IMR-90 (cell line): ENCODE measurements at regions not wholly inside any gene's neighbourhood (a gene's known extent, or its start where the extent isn't known, plus 50 kb on each side); places are given as distances from the start of the nearest gene placed in this dataset.
"Not testable (repeated sequence)": the region's sequence is repeated elsewhere in the genome, so short reads cannot be mapped to it uniquely, and the experiment has no call there.

Experiments used
- ATAC-seq: fragments of 200-7000 bp; cut with Tn5 transposase; 2 replicates; pipeline ENCODE4 v1.9.1; 2020; ENCODE audit warnings: low read depth, mild to moderate bottlenecking, moderate library complexity
- BruUV-seq: library from RNA; stranded (reverse); fragments of 400-500 nt; replicated peaks from 2 replicates; lab custom pipeline; 2021; lab: Mats Ljungman, UMichigan
- CTCF ChIA-PET: fragments of 300-600 bp; formaldehyde crosslinking; extraction: SDS; loops from one replicate; lab custom pipeline; 2021; ENCODE audit warnings: antibody characterized with exemption; lab: Yijun Ruan, JAX
- POLR2A ChIA-PET: fragments of 300-600 bp; sonication (Branson Sonifier 250); formaldehyde crosslinking; loops from one replicate; lab custom pipeline; 2022; ENCODE audit warnings: antibody characterized with exemption; ENCODE audit not compliant: unreplicated experiment; lab: Charles Lee
- DNase-seq: peaks from one replicate; pipeline ENCODE4 v3.0.0; 2013
- H2AFZ ChIP-seq: replicated peaks from 2 replicates; pipeline ENCODE3; 2013; ENCODE audit warnings: low read length, mild to moderate bottlenecking; ENCODE audit not compliant: poor library complexity
- H2AK5ac ChIP-seq: 2 replicates; pipeline ENCODE4 v1.6.1; 2013; ENCODE audit warnings: low read depth, low read length, inconsistent platforms
- H2AK9ac ChIP-seq: replicated peaks from 2 replicates; pipeline ENCODE3; 2013; ENCODE audit warnings: mild to moderate bottlenecking, low read depth, low read length, moderate library complexity; ENCODE audit not compliant: poor library complexity
- H2BK120ac ChIP-seq: 2 replicates; pipeline ENCODE4 v1.6.1; 2013; ENCODE audit warnings: low read depth, low read length, inconsistent platforms
- H2BK15ac ChIP-seq: 3 replicates; pipeline ENCODE4 v1.6.1; 2013; ENCODE audit warnings: low read depth, low read length, inconsistent platforms
- H2BK20ac ChIP-seq: 2 replicates; pipeline ENCODE4 v1.6.1; 2013; ENCODE audit warnings: low read depth, mild to moderate bottlenecking, inconsistent platforms, low read length, moderate library complexity
- H2BK5ac ChIP-seq: 2 replicates; pipeline ENCODE4 v1.6.1; 2013; ENCODE audit warnings: mild to moderate bottlenecking, low read depth, low read length, inconsistent platforms; ENCODE audit not compliant: poor library complexity, severe bottlenecking
- H3K14ac ChIP-seq: replicated peaks from 2 replicates; pipeline ENCODE4 v1.6.1; 2013; ENCODE audit warnings: low read depth, low read length, inconsistent platforms
- H3K18ac ChIP-seq: 2 replicates; pipeline ENCODE4 v1.6.1; 2013; ENCODE audit warnings: low read depth, low read length, control low read depth
- H3K23ac ChIP-seq: 2 replicates; pipeline ENCODE4 v1.6.1; 2013; ENCODE audit warnings: low read depth, low read length, inconsistent platforms
- H3K27ac ChIP-seq: 2 replicates; pipeline ENCODE4 v1.5.1; 2013; ENCODE audit warnings: mild to moderate bottlenecking, control low read depth, low read length; ENCODE audit not compliant: insufficient read depth
- H3K27me3 ChIP-seq: 2 replicates; pipeline ENCODE4 v1.6.1; 2013; ENCODE audit warnings: low read length; ENCODE audit not compliant: control insufficient read depth, insufficient read depth
- H3K36me3 ChIP-seq: 2 replicates; pipeline ENCODE4 v1.6.1; 2013; ENCODE audit warnings: low read length, mixed read lengths; ENCODE audit not compliant: control insufficient read depth, insufficient read depth
- H3K4ac ChIP-seq: 2 replicates; pipeline ENCODE4 v1.6.1; 2013; ENCODE audit warnings: low read depth, low read length, inconsistent platforms
- H3K4me1 ChIP-seq: 2 replicates; pipeline ENCODE4 v1.6.1; 2013; ENCODE audit warnings: low read length, mixed read lengths; ENCODE audit not compliant: control insufficient read depth, insufficient read depth
- H3K4me2 ChIP-seq: 2 replicates; pipeline ENCODE4 v1.6.1; 2013; ENCODE audit warnings: low read depth, mild to moderate bottlenecking, control low read depth, low read length, moderate library complexity
- H3K4me3 ChIP-seq: 2 replicates; pipeline ENCODE4 v1.5.1; 2013; ENCODE audit warnings: low read depth, mild to moderate bottlenecking, control low read depth, low read length, moderate library complexity; ENCODE audit not compliant: insufficient read depth
- H3K56ac ChIP-seq: 2 replicates; pipeline ENCODE4 v1.6.1; 2013; ENCODE audit warnings: low read length, inconsistent platforms; ENCODE audit not compliant: insufficient read depth; ENCODE audit errors: extremely low read depth
- H3K79me1 ChIP-seq, 2 experiments: 2 replicates each; pipeline ENCODE4 v1.6.1; 2013; ENCODE audit warnings: low read length in 2 of 2, inconsistent platforms in 1 of 2, low read depth in 1 of 2
- H3K9ac ChIP-seq: 2 replicates; pipeline ENCODE4 v1.6.1; 2013; ENCODE audit warnings: low read depth, low read length, control low read depth
- H3K9me1 ChIP-seq: 2 replicates; pipeline ENCODE4 v1.6.1; 2013; ENCODE audit warnings: low read length, inconsistent platforms; ENCODE audit not compliant: insufficient read depth
- H3K9me3 ChIP-seq: 2 replicates; pipeline ENCODE4 v1.6.1; 2013; ENCODE audit warnings: low read length; ENCODE audit not compliant: control insufficient read depth, insufficient read depth
- H4K20me1 ChIP-seq: 2 replicates; pipeline ENCODE4 v1.6.1; 2013; ENCODE audit warnings: low read length, inconsistent platforms; ENCODE audit not compliant: insufficient read depth
- H4K5ac ChIP-seq: 2 replicates; pipeline ENCODE4 v1.6.1; 2013; ENCODE audit warnings: mild to moderate bottlenecking, low read depth, low read length, control low read depth
- H4K8ac ChIP-seq, 2 experiments: 2 replicates each; pipeline ENCODE4 v1.6.1; 2013; ENCODE audit warnings: low read depth in 2 of 2, low read length in 2 of 2, control low read depth in 1 of 2, inconsistent platforms in 1 of 2
- H4K91ac ChIP-seq: 2 replicates; pipeline ENCODE4 v1.6.1; 2013; ENCODE audit warnings: low read depth, low read length, inconsistent platforms; ENCODE audit not compliant: insufficient read depth
- WGBS, 2 experiments: methylation state at CpG; one replicate each; pipeline versions ENCODE4 v1.1.5 to v1.1.7; 2013; ENCODE audit warnings: missing lambda C conversion rate in 2 of 2; ENCODE audit not compliant: insufficient read length in 1 of 2; ENCODE audit errors: extremely low coverage in 2 of 2; 5-methylcytosine and 5-hydroxymethylcytosine counted together
- dilution Hi-C: fragments of 300-500 bp; cut with HindIII; formaldehyde crosslinking; loops from one replicate; pipeline ENCODE4 v1.14.3; 2018; ENCODE audit warnings: low sequenced_read_pairs; ENCODE audit not compliant: unreplicated experiment
- in situ Hi-C: fragments of 300-500 bp; cut with MboI; formaldehyde crosslinking; loops from 3 replicates; pipeline ENCODE4 v1.14.3; 2019; ENCODE audit warnings: low sequenced_read_pairs, inconsistent platforms, mixed read lengths
- intact Hi-C: fragments of 100-400 bp; cut with micrococcal nuclease; formaldehyde crosslinking; loops from 2 replicates; pipeline ENCODE4 v1.10.0; 2022

GRCh38 chr2:87293931-87294594, 272.4 kb upstream of the PLGLB1 start:
- H2AK9ac ChIP-seq, H2BK120ac ChIP-seq, H4K20me1 ChIP-seq, H2AFZ ChIP-seq, H3K4me2 ChIP-seq, H3K27me3 ChIP-seq, H4K91ac ChIP-seq, in situ Hi-C loops, H3K9ac ChIP-seq, H3K18ac ChIP-seq, H3K36me3 ChIP-seq, H3K9me3 ChIP-seq, H3K4me3 ChIP-seq, CTCF ChIA-PET, H2AK5ac ChIP-seq, H4K8ac ChIP-seq, H3K56ac ChIP-seq, H3K9me1 ChIP-seq, H2BK15ac ChIP-seq, H3K14ac ChIP-seq, DNase-seq, H3K23ac ChIP-seq, BruUV-seq, H4K5ac ChIP-seq, POLR2A ChIA-PET, ATAC-seq, H3K4me1 ChIP-seq, H3K27ac ChIP-seq, dilution Hi-C loops, H3K79me1 ChIP-seq, H2BK5ac ChIP-seq, intact Hi-C loops, H3K4ac ChIP-seq, H2BK20ac ChIP-seq: not testable (repeated sequence)
- no CpG with 5 or more reads among the region's 2 CpGs for WGBS, 2 experiments

GRCh38 chr2:87295135-87295534, 273.5 kb upstream of the PLGLB1 start:
- H4K20me1 ChIP-seq, CTCF ChIA-PET, ATAC-seq, H3K9me1 ChIP-seq, H3K56ac ChIP-seq, H3K9me3 ChIP-seq, in situ Hi-C loops, H2AK5ac ChIP-seq, dilution Hi-C loops, H4K8ac ChIP-seq, H4K91ac ChIP-seq, DNase-seq, H4K5ac ChIP-seq, H3K4ac ChIP-seq, H3K18ac ChIP-seq, BruUV-seq, H2BK20ac ChIP-seq, H3K27ac ChIP-seq, H2BK120ac ChIP-seq, H3K4me1 ChIP-seq, H3K36me3 ChIP-seq, intact Hi-C loops, H3K23ac ChIP-seq, H3K27me3 ChIP-seq, H3K4me3 ChIP-seq, H3K14ac ChIP-seq, H3K79me1 ChIP-seq, H2BK5ac ChIP-seq, H2AK9ac ChIP-seq, H2AFZ ChIP-seq, H3K4me2 ChIP-seq, POLR2A ChIA-PET, H3K9ac ChIP-seq, H2BK15ac ChIP-seq: not testable (repeated sequence)
- WGBS, 2 experiments = no CpG with 5 or more reads among the region's 6 CpGs
